ENCODE measurements at regions not wholly inside any gene's neighbourhood (a gene's known extent, or its start where the extent isn't known, plus 50 kb on each side); places are given as distances from the start of the nearest gene placed in this dataset.

GRCh38 chr18:37937287-37937686 lies 371.7 kb upstream of the CELF4 start:
- H3K27me3 ChIP-seq (replicated peaks in 1 of 2; ENCODE audit: control insufficient read depth in 2 of 2, extremely low read depth in 1 of 2, insufficient read depth in 2 of 2, low read length in 1 of 2), result no peaks in the 10 kb centered on the region
- Mint-ChIP-seq H3K4me3 (no peak overlapping the region), H3K27ac (no peak overlapping the region), H3K9me3 (peaks cover 6 to 13% (median 9%) of the 10 kb centered on the region in 3 donors), H3K36me3 (no peaks in the 10 kb centered on the region), H3K27me3 (no peaks in the 10 kb centered on the region), H3K4me1 (no peaks in the 10 kb centered on the region)
- DNase-seq (no peak), ATAC-seq (replicated peaks in 1 of 4) (no peak)
- H3K4me3 ChIP-seq (ENCODE audit: control insufficient read depth in 1 of 2, extremely low read depth in 1 of 2, low read length in 1 of 2), result no peak overlapping the region
- H3K27ac ChIP-seq (ENCODE audit: low read length), result no peak overlapping the region
- no peaks in the 10 kb centered on the region for H3K36me3 ChIP-seq (ENCODE audit: control insufficient read depth in 2 of 2, extremely low read depth in 1 of 2, insufficient read depth in 1 of 2, low read length in 1 of 2)
- ChIA-PET CTCF (no interaction called here), POLR2A (no interaction called here)
- no peaks in the 10 kb centered on the region for H3K9me3 ChIP-seq
- H3K4me1 ChIP-seq (ENCODE audit: control insufficient read depth in 1 of 2, extremely low read depth in 1 of 2, insufficient read depth in 2 of 2, low read length in 2 of 2), result no peaks in the 10 kb centered on the region
- whole genome bisulfite sequencing (ENCODE audit: insufficient coverage), result 69% methylated on average over 4 of the region's 6 CpGs

GRCh38 chr18:37935086-37935485 lies 369.5 kb upstream of the CELF4 start:
- no peak overlapping the region for H3K27ac ChIP-seq (ENCODE audit: low read length)
- Mint-ChIP-seq H3K27me3 (no peaks in the 10 kb centered on the region), H3K4me3 (no peak overlapping the region), H3K27ac (no peak overlapping the region), H3K4me1 (no peaks in the 10 kb centered on the region), H3K9me3 (peaks cover 6 to 11% (median 9%) of the 10 kb centered on the region in 3 donors), H3K36me3 (no peaks in the 10 kb centered on the region)
- no peak for DNase-seq
- H3K4me3 ChIP-seq (ENCODE audit: control insufficient read depth in 1 of 2, extremely low read depth in 1 of 2, low read length in 1 of 2), result no peak overlapping the region
- ATAC-seq (replicated peaks in 1 of 4), result no peak
- no peaks in the 10 kb centered on the region for H3K36me3 ChIP-seq (ENCODE audit: control insufficient read depth in 2 of 2, extremely low read depth in 1 of 2, insufficient read depth in 1 of 2, low read length in 1 of 2)
- no peaks in the 10 kb centered on the region for H3K9me3 ChIP-seq
- H3K4me1 ChIP-seq (ENCODE audit: control insufficient read depth in 1 of 2, extremely low read depth in 1 of 2, insufficient read depth in 2 of 2, low read length in 2 of 2), result no peaks in the 10 kb centered on the region
- no CpG with 5 or more reads among the region's 2 CpGs for WGBS (ENCODE audit: insufficient coverage)
- POLR2A ChIA-PET, result no interaction called here
- no peaks in the 10 kb centered on the region for H3K27me3 ChIP-seq (replicated peaks in 1 of 2; ENCODE audit: control insufficient read depth in 2 of 2, extremely low read depth in 1 of 2, insufficient read depth in 2 of 2, low read length in 1 of 2)
- CTCF ChIA-PET, result no interaction called here

GRCh38 chr18:37930640-37931039 lies 365.0 kb upstream of the CELF4 start:
- CTCF ChIA-PET, result no interaction called here
- POLR2A ChIA-PET, result no interaction called here
- no peak for ATAC-seq (replicated peaks in 1 of 4)

GRCh38 chr18:37922162-37922561 lies 356.6 kb upstream of the CELF4 start:
- ChIA-PET CTCF (no interaction called here), POLR2A (no interaction called here)
- Mint-ChIP-seq H3K27ac (no peak overlapping the region), H3K36me3 (no peaks in the 10 kb centered on the region), H3K4me3 (no peak overlapping the region), H3K9me3 (peaks cover 0 to 7% (median 7%) of the 10 kb centered on the region in 3 donors), H3K4me1 (no peaks in the 10 kb centered on the region), H3K27me3 (no peaks in the 10 kb centered on the region)
- Histone ChIP-seq H3K27ac (ENCODE audit: low read length) (no peak overlapping the region), H3K4me3 (ENCODE audit: control insufficient read depth in 1 of 2, extremely low read depth in 1 of 2, low read length in 1 of 2) (no peak overlapping the region), H3K36me3 (ENCODE audit: control insufficient read depth in 2 of 2, extremely low read depth in 1 of 2, insufficient read depth in 1 of 2, low read length in 1 of 2) (no peaks in the 10 kb centered on the region), H3K27me3 (replicated peaks in 1 of 2; ENCODE audit: control insufficient read depth in 2 of 2, extremely low read depth in 1 of 2, insufficient read depth in 2 of 2, low read length in 1 of 2) (no peaks in the 10 kb centered on the region), H3K9me3 (no peaks in the 10 kb centered on the region), H3K4me1 (ENCODE audit: control insufficient read depth in 1 of 2, extremely low read depth in 1 of 2, insufficient read depth in 2 of 2, low read length in 2 of 2) (no peaks in the 10 kb centered on the region)
- no peak for ATAC-seq (replicated peaks in 1 of 4)
- no peak for DNase-seq

More at GRCh38 chr18:37930640-37931039, 365.0 kb upstream of the CELF4 start:
- Histone ChIP-seq H3K36me3 (ENCODE audit: control insufficient read depth in 2 of 2, extremely low read depth in 1 of 2, insufficient read depth in 1 of 2, low read length in 1 of 2) (no peaks in the 10 kb centered on the region), H3K4me3 (ENCODE audit: control insufficient read depth in 1 of 2, extremely low read depth in 1 of 2, low read length in 1 of 2) (no peak overlapping the region), H3K4me1 (ENCODE audit: control insufficient read depth in 1 of 2, extremely low read depth in 1 of 2, insufficient read depth in 2 of 2, low read length in 2 of 2) (no peaks in the 10 kb centered on the region), H3K9me3 (no peaks in the 10 kb centered on the region), H3K27me3 (replicated peaks in 1 of 2; ENCODE audit: control insufficient read depth in 2 of 2, extremely low read depth in 1 of 2, insufficient read depth in 2 of 2, low read length in 1 of 2) (no peaks in the 10 kb centered on the region), H3K27ac (ENCODE audit: low read length) (no peak overlapping the region)
- no peak overlapping the region for H3K27ac Mint-ChIP-seq
- no peaks in the 10 kb centered on the region for H3K27me3 Mint-ChIP-seq
- peaks cover 0 to 5% (median 4%) of the 10 kb centered on the region in 3 donors for H3K9me3 Mint-ChIP-seq
- 86% methylated on average over 2 of the region's 4 CpGs for WGBS (ENCODE audit: insufficient coverage)
- H3K4me3 Mint-ChIP-seq, result no peak overlapping the region
- DNase-seq, result no peak
- no peaks in the 10 kb centered on the region for H3K36me3 Mint-ChIP-seq
- H3K4me1 Mint-ChIP-seq, result no peaks in the 10 kb centered on the region

GRCh38 chr18:37920865-37921264 lies 355.3 kb upstream of the CELF4 start:
- ATAC-seq (replicated peaks in 1 of 4) (no peak), DNase-seq (no peak)
- no peaks in the 10 kb centered on the region for H3K4me1 ChIP-seq (ENCODE audit: control insufficient read depth in 1 of 2, extremely low read depth in 1 of 2, insufficient read depth in 2 of 2, low read length in 2 of 2)
- H3K27me3 Mint-ChIP-seq, result no peaks in the 10 kb centered on the region
- H3K27ac ChIP-seq (ENCODE audit: low read length), result no peak overlapping the region
- no peaks in the 10 kb centered on the region for H3K27me3 ChIP-seq (replicated peaks in 1 of 2; ENCODE audit: control insufficient read depth in 2 of 2, extremely low read depth in 1 of 2, insufficient read depth in 2 of 2, low read length in 1 of 2)
- no peaks in the 10 kb centered on the region for H3K4me1 Mint-ChIP-seq
- H3K9me3 ChIP-seq, result no peaks in the 10 kb centered on the region
- H3K36me3 ChIP-seq (ENCODE audit: control insufficient read depth in 2 of 2, extremely low read depth in 1 of 2, insufficient read depth in 1 of 2, low read length in 1 of 2), result no peaks in the 10 kb centered on the region
- no peaks in the 10 kb centered on the region for H3K36me3 Mint-ChIP-seq
- H3K4me3 Mint-ChIP-seq, result no peak overlapping the region
- H3K9me3 Mint-ChIP-seq, result peaks cover 0 to 11% (median 10%) of the 10 kb centered on the region in 3 donors
- no peak overlapping the region for H3K4me3 ChIP-seq (ENCODE audit: control insufficient read depth in 1 of 2, extremely low read depth in 1 of 2, low read length in 1 of 2)
- CTCF ChIA-PET, result no interaction called here
- POLR2A ChIA-PET, result no interaction called here
- WGBS (ENCODE audit: insufficient coverage), result no CpG with 5 or more reads among the region's 4 CpGs
- H3K27ac Mint-ChIP-seq, result no peak overlapping the region

- Histone ChIP-seq H3K9me3 (no peaks in the 10 kb centered on the region), H3K36me3 (ENCODE audit: control insufficient read depth in 2 of 2, extremely low read depth in 1 of 2, insufficient read depth in 1 of 2, low read length in 1 of 2) (no peaks in the 10 kb centered on the region), H3K27me3 (replicated peaks in 1 of 2; ENCODE audit: control insufficient read depth in 2 of 2, extremely low read depth in 1 of 2, insufficient read depth in 2 of 2, low read length in 1 of 2) (no peaks in the 10 kb centered on the region), H3K4me3 (ENCODE audit: control insufficient read depth in 1 of 2, extremely low read depth in 1 of 2, low read length in 1 of 2) (no peak overlapping the region), H3K4me1 (ENCODE audit: control insufficient read depth in 1 of 2, extremely low read depth in 1 of 2, insufficient read depth in 2 of 2, low read length in 2 of 2) (no peaks in the 10 kb centered on the region), H3K27ac (ENCODE audit: low read length) (no peak overlapping the region)
- peaks cover 4 to 6% (median 5%) of the 10 kb centered on the region in 3 donors for H3K9me3 Mint-ChIP-seq
- H3K27me3 Mint-ChIP-seq, result no peaks in the 10 kb centered on the region
- DNase-seq, result no peak
- ATAC-seq (replicated peaks in 1 of 4), result no peak
- POLR2A ChIA-PET, result no interaction called here
- no peaks in the 10 kb centered on the region for H3K4me1 Mint-ChIP-seq
- CTCF ChIA-PET, result interaction anchor here in 1 of 2 donors (0.6 kb wide), 1 partner anchor 247 kb away, joined by 4 read pairs; no protein-coding TSS in a partner anchor
- no CpG with 5 or more reads among the region's 1 CpG for WGBS (ENCODE audit: insufficient coverage)
- no peaks in the 10 kb centered on the region for H3K36me3 Mint-ChIP-seq
- no peak overlapping the region for H3K4me3 Mint-ChIP-seq
- H3K27ac Mint-ChIP-seq, result no peak overlapping the region
Measured at GRCh38 chr18:37913051-37913450, 347.5 kb upstream of the CELF4 start.

- no peaks in the 10 kb centered on the region for H3K27me3 Mint-ChIP-seq
- Histone ChIP-seq H3K27ac (ENCODE audit: low read length) (no peak overlapping the region), H3K27me3 (replicated peaks in 1 of 2; ENCODE audit: control insufficient read depth in 2 of 2, extremely low read depth in 1 of 2, insufficient read depth in 2 of 2, low read length in 1 of 2) (no peaks in the 10 kb centered on the region), H3K36me3 (ENCODE audit: control insufficient read depth in 2 of 2, extremely low read depth in 1 of 2, insufficient read depth in 1 of 2, low read length in 1 of 2) (no peaks in the 10 kb centered on the region), H3K9me3 (no peaks in the 10 kb centered on the region), H3K4me3 (ENCODE audit: control insufficient read depth in 1 of 2, extremely low read depth in 1 of 2, low read length in 1 of 2) (no peak overlapping the region), H3K4me1 (ENCODE audit: control insufficient read depth in 1 of 2, extremely low read depth in 1 of 2, insufficient read depth in 2 of 2, low read length in 2 of 2) (no peaks in the 10 kb centered on the region)
- CTCF ChIA-PET, result no interaction called here
- H3K9me3 Mint-ChIP-seq, result peaks cover 2 to 27% (median 7%) of the 10 kb centered on the region in 3 donors
- H3K4me1 Mint-ChIP-seq, result no peaks in the 10 kb centered on the region
- WGBS (ENCODE audit: insufficient coverage), result 33% methylated on average over 1 of the region's 2 CpGs
- H3K27ac Mint-ChIP-seq, result no peak overlapping the region
- H3K4me3 Mint-ChIP-seq, result no peak overlapping the region
- no peaks in the 10 kb centered on the region for H3K36me3 Mint-ChIP-seq
- POLR2A ChIA-PET, result no interaction called here
- ATAC-seq (replicated peaks in 1 of 4), result no peak
- no peak for DNase-seq
Measured at GRCh38 chr18:37902344-37902743, 336.7 kb upstream of the CELF4 start.

Measured in T-cell (primary cell).